GM21619 (cell line): ENCODE measurements at regions not wholly inside any gene's neighbourhood (a gene's known extent, or its start where the extent isn't known, plus 50 kb on each side); places are given as distances from the start of the nearest gene placed in this dataset.
"Not testable (repeated sequence)": the region's sequence is repeated elsewhere in the genome, so short reads cannot be mapped to it uniquely, and the experiment has no call there.

Source experiments
- ATAC-seq: cut with Tn5 transposase; IDR thresholded peaks from one replicate; pipeline ENCODE4 v1.9.1; 2021; ENCODE audit not compliant: unreplicated experiment

GRCh38 chr7:114364151-114364550 is 50.5 kb upstream of the FOXP2 start:
- ATAC-seq: no peak

- no peak for ATAC-seq
Measured at GRCh38 chr7:114363292-114363691, 51.3 kb upstream of the FOXP2 start.

GRCh38 chr7:114358911-114359310 is 55.7 kb upstream of the FOXP2 start:
- ATAC-seq: no peak

GRCh38 chr7:114356133-114356532 is 58.5 kb upstream of the FOXP2 start:
- no peak for ATAC-seq

GRCh38 chr7:114354306-114354705 is 60.3 kb upstream of the FOXP2 start:
- ATAC-seq: no peak

- no peak for ATAC-seq
Measured at GRCh38 chr7:114345494-114345893, 69.1 kb upstream of the FOXP2 start.

GRCh38 chr7:114343949-114344708 is 70.5 kb upstream of the FOXP2 start:
- no peak for ATAC-seq

- no peak for ATAC-seq
Measured at GRCh38 chr7:114342431-114343179, 72.0 kb upstream of the FOXP2 start.

GRCh38 chr7:114341648-114342047 is 73.0 kb upstream of the FOXP2 start:
- ATAC-seq: no peak

- no peak for ATAC-seq
Measured at GRCh38 chr7:114334989-114335388, 79.6 kb upstream of the FOXP2 start.

GRCh38 chr7:114329458-114329857 is 85.2 kb upstream of the FOXP2 start:
- ATAC-seq: not testable (repeated sequence)

GRCh38 chr7:114317450-114318098 is 97.0 kb upstream of the FOXP2 start:
- ATAC-seq: no peak

GRCh38 chr7:114312649-114313048 is 102.0 kb upstream of the FOXP2 start:
- ATAC-seq: no peak

- ATAC-seq: no peak
Measured at GRCh38 chr7:114310345-114311110, 104.1 kb upstream of the FOXP2 start.

- ATAC-seq: no peak
Measured at GRCh38 chr7:114309729-114310128, 104.9 kb upstream of the FOXP2 start.

GRCh38 chr7:114303301-114303700 is 111.3 kb upstream of the FOXP2 start:
- no peak for ATAC-seq

GRCh38 chr7:114302858-114303257 is 111.8 kb upstream of the FOXP2 start:
- no peak for ATAC-seq

GRCh38 chr7:114298011-114298410 is 116.6 kb upstream of the FOXP2 start:
- no peak for ATAC-seq

GRCh38 chr7:114297121-114297520 is 117.5 kb upstream of the FOXP2 start:
- ATAC-seq: no peak

GRCh38 chr7:114295522-114295921 is 119.1 kb upstream of the FOXP2 start:
- ATAC-seq: no peak

- no peak for ATAC-seq
Measured at GRCh38 chr7:114294036-114294435, 120.6 kb upstream of the FOXP2 start.
